C4-2B (cell line): ENCODE measurements at regions not wholly inside any gene's neighbourhood (a gene's known extent, or its start where the extent isn't known, plus 50 kb on each side); places are given as distances from the start of the nearest gene placed in this dataset.

ENCODE experiments used
- H3K27ac ChIP-seq: fragments of 450-650 bp; 2 replicates; pipeline ENCODE4 v1.5.1; 2017
- ZFX ChIP-seq: fragments of 450-650 bp; IDR thresholded peaks from 2 replicates; pipeline ENCODE4 v1.6.1; 2017
- TF ChIP-seq, protein P1 (sequence below): fragments of 450-650 bp; conservative IDR thresholded peaks from 2 replicates; pipeline ENCODE4 v1.5.1; 2017; ENCODE audit warnings: mild to moderate bottlenecking

DNA sequence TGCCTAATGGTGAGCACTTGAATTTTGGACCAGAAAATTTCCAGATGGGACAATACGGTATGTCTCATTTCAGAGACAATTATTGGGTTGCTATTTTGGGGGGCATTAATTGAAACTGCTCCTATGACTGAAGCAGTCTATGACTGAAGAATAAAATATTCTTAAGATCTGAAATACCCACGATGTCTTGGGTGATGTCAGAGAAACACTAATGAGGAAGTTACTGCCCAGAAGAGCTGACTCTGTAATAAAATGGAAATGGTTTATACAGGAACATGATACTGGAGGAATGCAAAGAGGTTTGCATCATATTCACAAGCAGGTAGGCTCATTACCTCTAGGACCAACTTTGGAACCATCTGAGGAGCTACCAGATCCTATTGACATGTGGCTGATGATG lies 68.7 kb downstream of the IL12A start:
- H3K27ac ChIP-seq = no peak overlapping the region
- no peak for TF ChIP-seq ZFX
- TF ChIP-seq, protein P1, sequence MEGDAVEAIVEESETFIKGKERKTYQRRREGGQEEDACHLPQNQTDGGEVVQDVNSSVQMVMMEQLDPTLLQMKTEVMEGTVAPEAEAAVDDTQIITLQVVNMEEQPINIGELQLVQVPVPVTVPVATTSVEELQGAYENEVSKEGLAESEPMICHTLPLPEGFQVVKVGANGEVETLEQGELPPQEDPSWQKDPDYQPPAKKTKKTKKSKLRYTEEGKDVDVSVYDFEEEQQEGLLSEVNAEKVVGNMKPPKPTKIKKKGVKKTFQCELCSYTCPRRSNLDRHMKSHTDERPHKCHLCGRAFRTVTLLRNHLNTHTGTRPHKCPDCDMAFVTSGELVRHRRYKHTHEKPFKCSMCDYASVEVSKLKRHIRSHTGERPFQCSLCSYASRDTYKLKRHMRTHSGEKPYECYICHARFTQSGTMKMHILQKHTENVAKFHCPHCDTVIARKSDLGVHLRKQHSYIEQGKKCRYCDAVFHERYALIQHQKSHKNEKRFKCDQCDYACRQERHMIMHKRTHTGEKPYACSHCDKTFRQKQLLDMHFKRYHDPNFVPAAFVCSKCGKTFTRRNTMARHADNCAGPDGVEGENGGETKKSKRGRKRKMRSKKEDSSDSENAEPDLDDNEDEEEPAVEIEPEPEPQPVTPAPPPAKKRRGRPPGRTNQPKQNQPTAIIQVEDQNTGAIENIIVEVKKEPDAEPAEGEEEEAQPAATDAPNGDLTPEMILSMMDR = no peak

DNA sequence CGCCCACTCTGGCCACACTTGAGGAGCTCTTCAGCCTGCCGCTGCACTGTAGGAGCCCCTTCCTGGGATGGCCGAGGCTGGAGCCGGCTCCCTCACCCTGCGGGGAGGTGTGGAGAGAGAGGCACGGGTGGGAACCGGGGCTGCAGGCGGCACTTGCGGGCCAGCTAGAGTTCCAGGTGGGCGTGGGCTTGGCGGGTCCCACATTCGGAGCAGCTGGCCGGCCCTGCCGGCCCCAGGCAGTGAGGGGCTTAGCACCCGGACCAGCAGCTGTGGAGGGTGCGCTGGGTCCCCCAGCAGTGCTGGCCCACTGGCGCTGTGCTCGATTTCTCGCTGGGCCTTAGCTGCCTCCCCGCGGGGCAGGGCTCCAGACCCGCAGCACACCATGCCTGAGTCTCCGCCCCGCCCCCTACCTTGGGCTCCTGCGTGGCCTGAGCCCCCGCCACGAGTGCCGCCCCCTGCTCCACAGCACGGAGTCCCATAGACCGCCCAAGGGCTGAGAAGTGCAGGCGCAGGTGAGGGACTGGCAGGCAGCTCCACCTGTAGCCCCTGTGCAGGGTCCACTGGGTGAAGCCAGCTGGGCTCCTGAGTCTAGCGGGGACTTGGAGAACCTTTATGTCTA lies 71.9 kb downstream of the IL12A start:
- H3K27ac ChIP-seq = no peak overlapping the region
- TF ChIP-seq ZFX = no peak
- TF ChIP-seq, protein P1 = no peak

DNA sequence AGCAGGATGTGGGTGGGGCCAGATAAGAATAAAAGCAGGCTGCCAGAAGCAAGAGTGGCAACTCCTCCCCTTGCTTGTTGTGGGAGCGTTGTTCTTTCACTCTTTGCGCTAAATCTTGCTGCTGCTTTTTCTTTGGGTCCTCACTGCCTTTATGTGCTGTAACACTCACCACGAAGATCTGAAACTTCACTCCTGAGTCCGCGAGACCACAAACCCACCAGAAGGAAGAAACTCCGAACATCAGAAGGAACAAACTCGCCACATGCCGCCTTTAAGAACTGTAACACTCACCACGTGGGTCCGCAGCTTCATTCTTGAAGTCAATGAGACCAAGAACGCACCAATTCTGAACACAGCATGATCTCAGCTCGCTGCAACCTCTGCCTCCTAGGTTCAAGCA lies 72.9 kb downstream of the IL12A start:
- TF ChIP-seq, protein P1 = no peak
- TF ChIP-seq ZFX = no peak
- H3K27ac ChIP-seq = no peak overlapping the region

DNA sequence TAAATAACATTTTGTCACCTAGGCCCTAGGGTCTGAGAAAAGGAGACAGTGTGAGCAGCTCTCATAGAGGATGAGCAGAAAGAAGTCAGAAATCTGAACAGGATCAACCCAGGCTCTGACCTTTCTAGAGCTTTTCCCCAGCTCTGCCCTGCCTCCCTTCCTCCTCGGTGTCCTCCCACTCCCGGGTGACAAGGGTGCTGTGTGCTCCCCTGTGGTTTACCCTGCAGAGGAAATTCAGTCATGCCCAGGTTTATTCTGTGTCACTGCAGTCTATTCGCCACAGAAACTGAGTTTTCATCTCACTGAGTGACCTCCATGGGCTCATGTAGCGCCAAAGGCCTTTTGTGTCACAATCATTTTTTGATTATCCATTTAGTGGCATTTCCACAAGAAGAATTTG lies 76.6 kb downstream of the IL12A start:
- no peak overlapping the region for H3K27ac ChIP-seq
- no peak for TF ChIP-seq ZFX
- TF ChIP-seq, protein P1 = no peak

DNA sequence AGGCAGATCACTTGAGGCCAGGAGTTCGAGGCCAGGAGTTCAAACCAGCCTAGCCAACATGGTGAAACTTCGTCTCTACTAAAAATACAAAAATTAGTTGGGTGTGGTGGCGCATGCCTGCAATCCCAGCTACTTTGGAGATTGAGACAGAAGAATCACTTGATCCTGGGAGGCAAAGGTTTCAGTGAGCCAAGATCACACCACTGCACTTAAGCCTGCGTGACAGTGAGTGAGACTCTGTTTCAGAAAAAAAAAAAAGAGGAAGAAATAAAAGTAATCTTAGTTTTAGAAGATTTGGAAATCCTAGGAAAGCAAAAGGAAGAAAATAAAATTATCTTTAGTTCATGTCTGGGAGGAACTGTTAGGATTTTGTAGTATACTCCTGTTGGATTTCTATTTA lies 77.2 kb downstream of the IL12A start:
- no peak overlapping the region for H3K27ac ChIP-seq
- no peak for TF ChIP-seq ZFX
- TF ChIP-seq, protein P1 = no peak

DNA sequence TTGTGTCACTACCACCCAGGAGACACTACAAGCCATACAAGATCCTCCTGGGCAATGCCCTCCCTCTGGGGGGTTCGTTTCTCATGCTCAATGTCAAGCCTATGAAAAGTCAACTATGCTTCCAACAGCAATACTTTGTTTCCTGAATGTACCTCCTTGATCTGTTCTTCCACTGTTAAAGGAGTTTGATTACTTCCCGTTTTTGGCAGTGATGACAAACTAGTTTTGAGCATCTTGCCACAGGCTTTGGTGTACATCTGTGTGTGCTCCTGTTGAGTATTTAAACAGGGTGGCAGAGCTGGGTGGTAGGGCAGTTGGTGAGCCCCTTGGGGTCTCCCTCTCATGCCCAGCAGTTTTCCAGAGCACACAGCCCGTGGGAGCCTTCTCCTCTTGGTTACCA lies 81.4 kb downstream of the IL12A start:
- H3K27ac ChIP-seq = no peak overlapping the region
- TF ChIP-seq, protein P1 = no peak
- TF ChIP-seq ZFX = no peak

DNA sequence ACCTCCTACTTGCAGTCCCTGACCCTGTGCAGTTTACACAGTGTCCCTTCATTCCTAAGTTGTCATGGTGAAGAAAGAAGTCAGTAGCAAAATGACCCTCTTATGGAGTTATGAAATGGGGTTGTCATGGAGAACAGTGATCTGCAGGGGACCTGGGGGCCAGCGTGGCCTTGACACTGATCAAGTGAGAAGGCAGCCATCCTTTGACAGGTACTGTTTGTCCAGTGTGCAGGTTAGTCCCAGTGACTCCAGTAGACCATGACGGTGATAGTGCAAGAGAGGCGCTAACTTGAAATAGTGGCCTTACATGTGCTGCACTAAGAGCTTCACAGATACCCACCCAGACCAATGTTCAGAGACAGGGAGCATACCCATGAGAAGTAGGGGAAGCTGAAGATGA lies 87.9 kb downstream of the IL12A start:
- no peak overlapping the region; the same call in 1 of the 2 replicates for H3K27ac ChIP-seq
- TF ChIP-seq, protein P1 = no peak
